ENCODE measurements at regions not wholly inside any gene's neighbourhood (a gene's known extent, or its start where the extent isn't known, plus 50 kb on each side); places are given as distances from the start of the nearest gene placed in this dataset.

- Mint-ChIP-seq H3K4me3 (no peak overlapping the region), H3K4me1 (no peaks in the 10 kb centered on the region), H3K27me3 (no peaks in the 10 kb centered on the region), H3K9me3 (no peaks in the 10 kb centered on the region), H3K36me3 (ENCODE audit: low read depth) (no peaks in the 10 kb centered on the region), H3K27ac (no peak overlapping the region)
- POLR2A ChIA-PET: no interaction called here
- CTCF ChIA-PET: no interaction called here
- DNase-seq: no peak
Measured at GRCh38 chr22:27556371-27556770, 245.2 kb downstream of the MN1 start.

GRCh38 chr22:27557286-27558008 is 244.1 kb downstream of the MN1 start:
- Mint-ChIP-seq H3K27me3 (no peaks in the 10 kb centered on the region), H3K9me3 (no peaks in the 10 kb centered on the region), H3K36me3 (ENCODE audit: low read depth) (no peaks in the 10 kb centered on the region), H3K4me3 (no peak overlapping the region), H3K4me1 (no peaks in the 10 kb centered on the region), H3K27ac (no peak overlapping the region)
- ChIA-PET CTCF (interaction anchor here (0.7 kb wide), 1 partner anchor 1537 kb away, joined by 3 read pairs; no protein-coding TSS in a partner anchor), POLR2A (no interaction called here)
- DNase-seq: no peak

GRCh38 chr22:27558658-27559371 is 242.7 kb downstream of the MN1 start:
- DNase-seq: no peak
- H3K27me3 Mint-ChIP-seq: no peaks in the 10 kb centered on the region
- CTCF ChIA-PET: no interaction called here
- H3K4me1 Mint-ChIP-seq: no peaks in the 10 kb centered on the region
- H3K9me3 Mint-ChIP-seq: no peaks in the 10 kb centered on the region
- H3K27ac Mint-ChIP-seq: no peak overlapping the region
- H3K36me3 Mint-ChIP-seq (ENCODE audit: low read depth): no peaks in the 10 kb centered on the region
- no peak overlapping the region for H3K4me3 Mint-ChIP-seq
- POLR2A ChIA-PET: no interaction called here

GRCh38 chr22:27560781-27561180 is 240.8 kb downstream of the MN1 start:
- POLR2A ChIA-PET: no interaction called here
- no peaks in the 10 kb centered on the region for H3K27me3 Mint-ChIP-seq
- no peaks in the 10 kb centered on the region for H3K36me3 Mint-ChIP-seq (ENCODE audit: low read depth)
- H3K27ac Mint-ChIP-seq: no peak overlapping the region
- DNase-seq: no peak
- CTCF ChIA-PET: no interaction called here
- H3K9me3 Mint-ChIP-seq: no peaks in the 10 kb centered on the region
- H3K4me1 Mint-ChIP-seq: no peaks in the 10 kb centered on the region
- no peak overlapping the region for H3K4me3 Mint-ChIP-seq

- Mint-ChIP-seq H3K27me3 (no peaks in the 10 kb centered on the region), H3K4me3 (no peak overlapping the region), H3K9me3 (no peaks in the 10 kb centered on the region), H3K27ac (no peak overlapping the region), H3K4me1 (no peaks in the 10 kb centered on the region), H3K36me3 (ENCODE audit: low read depth) (no peaks in the 10 kb centered on the region)
- ChIA-PET CTCF (no interaction called here), POLR2A (no interaction called here)
- no peak for DNase-seq
Measured at GRCh38 chr22:27561286-27561904, 240.2 kb downstream of the MN1 start.

DNA sequence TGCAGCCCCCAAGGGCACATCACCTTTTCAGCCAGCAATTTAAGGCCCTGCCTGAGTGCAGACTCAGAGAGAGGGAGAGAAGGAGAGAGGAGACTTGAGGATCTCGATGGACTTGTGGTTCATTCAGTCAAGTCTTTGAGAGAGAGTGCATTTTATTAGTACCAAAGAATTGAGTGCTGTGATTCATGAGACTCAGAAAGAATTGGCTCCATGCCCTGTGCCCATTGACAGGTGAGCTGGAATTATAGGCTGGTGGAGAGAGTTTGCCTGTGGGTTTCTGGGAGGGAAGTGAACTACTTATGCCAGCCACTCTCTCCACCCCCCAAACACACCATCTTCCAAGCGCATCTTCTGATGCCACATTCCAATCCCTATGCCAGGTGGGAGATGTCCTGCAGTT is 236.8 kb downstream of the MN1 start:
- no peaks in the 10 kb centered on the region for H3K36me3 Mint-ChIP-seq (ENCODE audit: low read depth)
- H3K27ac Mint-ChIP-seq: no peak overlapping the region
- no peak for DNase-seq
- no peaks in the 10 kb centered on the region for H3K4me1 Mint-ChIP-seq
- no peaks in the 10 kb centered on the region for H3K27me3 Mint-ChIP-seq
- POLR2A ChIA-PET: no interaction called here
- no peaks in the 10 kb centered on the region for H3K9me3 Mint-ChIP-seq
- no peak overlapping the region for H3K4me3 Mint-ChIP-seq
- CTCF ChIA-PET: no interaction called here

DNA sequence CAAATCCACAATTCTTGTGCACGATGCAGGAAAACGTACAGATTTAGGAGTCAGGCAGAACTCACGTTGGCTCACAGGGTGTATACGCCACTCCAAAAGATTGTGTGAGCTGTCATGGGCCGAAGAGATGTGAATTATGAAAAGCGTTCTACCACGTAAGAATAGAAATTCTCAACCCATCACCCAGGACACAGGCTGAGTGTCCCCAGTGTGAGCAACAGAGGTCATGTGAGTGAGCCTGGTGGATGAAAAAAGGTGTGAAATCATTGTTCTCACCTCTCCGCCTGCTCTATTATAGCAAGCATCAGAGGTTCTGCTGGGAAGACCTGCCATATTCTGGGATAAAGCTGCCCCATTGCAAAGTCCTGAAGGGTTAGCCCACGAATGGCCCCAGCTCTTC is 235.0 kb downstream of the MN1 start:
- Mint-ChIP-seq H3K9me3 (no peaks in the 10 kb centered on the region), H3K4me1 (no peaks in the 10 kb centered on the region), H3K4me3 (no peak overlapping the region), H3K27ac (no peak overlapping the region), H3K36me3 (ENCODE audit: low read depth) (no peaks in the 10 kb centered on the region), H3K27me3 (no peaks in the 10 kb centered on the region)
- ChIA-PET POLR2A (interaction anchor here (1.0 kb wide), 1 partner anchor 41 kb away, joined by 3 read pairs; no protein-coding TSS in a partner anchor), CTCF (no interaction called here)
- DNase-seq: no peak

DNA sequence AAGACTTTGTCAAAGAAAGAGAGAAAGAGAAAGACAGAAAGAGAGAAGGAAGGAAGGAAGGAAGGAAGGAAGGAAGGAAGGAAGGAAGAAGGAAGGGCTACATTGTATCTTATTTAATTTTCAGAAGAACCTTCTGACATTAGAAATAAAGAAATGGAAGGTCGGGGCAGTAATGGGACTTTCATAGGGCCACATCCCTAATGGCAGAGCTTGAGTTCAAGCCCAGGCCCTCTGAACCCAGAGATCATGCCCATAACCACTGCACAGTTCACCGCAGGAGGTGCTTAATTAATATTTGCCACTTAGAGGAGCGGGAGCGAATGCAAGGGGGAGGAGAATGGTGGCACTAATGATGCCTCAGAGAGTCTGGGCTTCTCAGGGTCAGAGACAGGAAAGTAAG is 233.3 kb downstream of the MN1 start:
- Mint-ChIP-seq H3K27me3 (no peaks in the 10 kb centered on the region), H3K36me3 (ENCODE audit: low read depth) (no peaks in the 10 kb centered on the region), H3K4me1 (no peaks in the 10 kb centered on the region), H3K4me3 (no peak overlapping the region), H3K27ac (peak overlapping the region; percentile 45), H3K9me3 (no peaks in the 10 kb centered on the region)
- CTCF ChIA-PET: no interaction called here
- no peak for DNase-seq
- POLR2A ChIA-PET: no interaction called here

DNA sequence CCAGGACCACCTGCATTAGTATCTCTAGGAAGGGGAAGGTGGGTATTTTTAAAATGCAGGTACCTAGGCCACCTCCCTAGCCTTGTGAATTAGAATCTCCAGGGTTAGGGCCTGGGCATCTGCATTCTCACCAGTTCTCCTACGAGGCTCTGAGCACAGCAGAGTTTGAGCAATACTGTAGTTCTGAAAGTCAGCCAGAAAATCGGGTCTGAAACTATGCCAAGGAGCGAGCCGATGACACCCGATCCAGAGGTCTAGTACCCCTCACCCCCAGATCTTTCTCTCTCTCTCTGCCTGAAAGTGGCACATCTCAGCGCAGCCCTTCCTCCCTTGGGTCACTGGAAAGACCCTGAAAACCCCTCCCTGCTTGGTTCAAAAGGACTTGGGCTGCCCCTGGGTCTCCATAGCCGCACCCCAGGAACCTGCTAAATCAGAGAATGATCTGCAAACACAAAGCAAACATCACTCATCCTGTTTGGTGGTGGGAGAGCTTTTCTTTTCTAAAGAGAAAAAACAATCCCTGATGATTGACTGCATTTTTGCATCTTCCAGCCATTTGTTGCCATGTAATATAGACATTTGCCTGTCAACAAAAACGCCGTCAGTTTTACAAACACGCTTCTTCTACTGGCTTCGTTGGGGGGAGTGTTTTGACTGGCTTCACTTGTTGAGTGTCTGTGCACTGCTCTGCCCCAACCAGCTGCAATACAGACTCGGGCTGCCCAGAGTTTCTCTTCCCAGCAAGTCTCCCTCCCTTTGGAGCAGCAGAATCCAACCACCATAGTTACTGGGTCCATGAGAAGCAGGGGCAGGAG is 229.9 kb downstream of the MN1 start:
- CTCF ChIA-PET: no interaction called here

DNA sequence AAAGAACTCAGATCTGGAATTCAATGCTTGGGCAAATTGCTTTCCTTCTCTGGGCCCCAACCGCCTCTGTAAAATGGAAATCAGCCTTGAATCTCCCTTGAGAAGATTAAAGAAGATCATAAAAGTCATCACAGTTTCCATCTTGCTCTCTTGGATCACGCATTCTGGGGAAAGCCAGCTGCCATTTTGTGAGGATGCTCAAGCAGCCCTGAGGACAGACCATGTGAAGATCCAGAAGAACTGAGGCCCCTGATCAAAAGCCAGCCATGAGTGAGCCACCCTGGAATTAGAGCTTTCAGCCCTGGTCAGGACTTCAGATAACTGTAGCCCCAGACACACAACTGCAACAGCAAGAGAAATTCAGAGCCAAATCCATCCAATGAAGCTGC is 229.3 kb downstream of the MN1 start:
- DNase-seq: no peak
- ChIA-PET CTCF (no interaction called here), POLR2A (no interaction called here)
- Mint-ChIP-seq H3K36me3 (ENCODE audit: low read depth) (no peaks in the 10 kb centered on the region), H3K27ac (no peak overlapping the region), H3K4me1 (no peaks in the 10 kb centered on the region), H3K4me3 (no peak overlapping the region), H3K9me3 (no peaks in the 10 kb centered on the region), H3K27me3 (no peaks in the 10 kb centered on the region)

More for the DNA sequence above, 229.9 kb downstream of the MN1 start:
- no peaks in the 10 kb centered on the region for H3K4me1 Mint-ChIP-seq
- H3K36me3 Mint-ChIP-seq (ENCODE audit: low read depth): no peaks in the 10 kb centered on the region
- no peaks in the 10 kb centered on the region for H3K27me3 Mint-ChIP-seq
- POLR2A ChIA-PET: no interaction called here
- no peak overlapping the region for H3K27ac Mint-ChIP-seq
- H3K4me3 Mint-ChIP-seq: no peak overlapping the region
- DNase-seq: no peak
- no peaks in the 10 kb centered on the region for H3K9me3 Mint-ChIP-seq

DNA sequence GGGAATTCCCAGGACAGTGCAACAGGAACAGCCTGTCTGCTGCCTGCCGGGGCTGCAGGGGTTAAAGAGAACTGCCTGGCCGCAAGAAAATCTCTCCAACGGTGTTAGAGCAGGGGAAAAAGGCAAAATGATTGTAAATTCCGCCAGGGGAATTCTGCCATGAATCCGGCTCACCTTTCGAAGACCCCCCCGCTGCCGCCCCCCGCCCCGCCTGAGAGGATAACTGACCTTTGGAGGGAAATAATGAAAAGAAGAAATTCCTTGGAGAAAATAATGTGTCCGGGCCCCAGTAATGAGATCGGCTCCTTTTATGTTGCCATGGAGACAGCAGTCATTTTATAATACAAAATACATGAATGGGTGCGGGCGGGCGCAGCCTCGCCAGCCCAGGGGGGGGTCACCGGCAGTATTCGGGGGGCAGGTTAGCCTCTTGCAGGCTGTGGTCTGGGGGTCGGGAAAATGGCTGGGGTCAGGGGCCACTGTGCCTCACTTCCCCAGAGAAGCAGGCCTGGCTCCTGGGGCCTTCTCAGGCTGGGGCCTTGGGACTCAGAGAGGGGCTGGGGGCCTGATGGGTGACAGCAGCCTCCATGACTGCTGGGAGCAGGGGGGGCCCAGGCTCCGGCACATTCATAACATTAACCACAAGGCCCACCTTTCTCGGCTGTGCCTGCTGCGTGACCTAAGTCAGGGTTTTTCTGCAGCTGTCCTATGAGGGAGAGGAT is 228.1 kb downstream of the MN1 start:
- CTCF ChIA-PET: no interaction called here
- H3K27ac Mint-ChIP-seq: no peak overlapping the region
- H3K27me3 Mint-ChIP-seq: no peaks in the 10 kb centered on the region
- no peak overlapping the region for H3K4me3 Mint-ChIP-seq
- POLR2A ChIA-PET: no interaction called here
- no peaks in the 10 kb centered on the region for H3K4me1 Mint-ChIP-seq
- no peaks in the 10 kb centered on the region for H3K36me3 Mint-ChIP-seq (ENCODE audit: low read depth)
- DNase-seq: no peak
- no peaks in the 10 kb centered on the region for H3K9me3 Mint-ChIP-seq

GRCh38 chr22:27574002-27574366 is 227.6 kb downstream of the MN1 start:
- no peak overlapping the region for H3K27ac Mint-ChIP-seq
- no peaks in the 10 kb centered on the region for H3K9me3 Mint-ChIP-seq
- no peaks in the 10 kb centered on the region for H3K36me3 Mint-ChIP-seq (ENCODE audit: low read depth)
- H3K27me3 Mint-ChIP-seq: no peaks in the 10 kb centered on the region
- no peak for DNase-seq
- ChIA-PET CTCF (no interaction called here), POLR2A (no interaction called here)
- H3K4me3 Mint-ChIP-seq: no peak overlapping the region
- H3K4me1 Mint-ChIP-seq: no peaks in the 10 kb centered on the region

- Mint-ChIP-seq H3K36me3 (ENCODE audit: low read depth) (no peaks in the 10 kb centered on the region), H3K27ac (no peak overlapping the region), H3K27me3 (no peaks in the 10 kb centered on the region), H3K4me1 (no peaks in the 10 kb centered on the region), H3K9me3 (no peaks in the 10 kb centered on the region), H3K4me3 (no peak overlapping the region)
- DNase-seq: no peak
- POLR2A ChIA-PET: no interaction called here
- CTCF ChIA-PET: no interaction called here
Measured at GRCh38 chr22:27574651-27575050, 226.9 kb downstream of the MN1 start.

Data from activated CD4-positive, alpha-beta memory T cell treated with anti-CD3 and anti-CD28 coated beads, Interleukin-2, amount 10 ng/mL, durations not matched to agents 7 days and 5 days (primary cell).